ENCODE measurements at regions not wholly inside any gene's neighbourhood (a gene's known extent, or its start where the extent isn't known, plus 50 kb on each side); places are given as distances from the start of the nearest gene placed in this dataset.

DNA sequence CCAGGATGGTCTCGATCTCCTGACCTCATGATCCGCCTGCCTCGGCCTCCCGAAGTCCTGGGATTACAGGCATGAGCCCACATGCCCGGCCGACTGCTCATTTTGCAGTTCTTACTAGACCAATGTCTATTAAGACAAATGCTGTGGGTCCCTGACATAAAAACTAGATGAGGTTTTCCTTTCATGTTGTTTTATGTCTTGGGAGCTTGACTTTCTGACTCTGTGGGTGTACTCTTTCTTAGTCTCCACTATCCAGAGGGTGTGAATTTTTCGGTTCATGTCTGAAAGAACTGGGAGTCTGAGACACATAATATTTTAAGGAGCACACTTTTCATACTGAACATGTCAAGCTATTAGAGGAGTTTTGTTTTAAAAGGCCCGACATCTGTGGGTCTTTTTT, 744.9 kb upstream of the B3GALT2 start:
- H3K4me3 ChIP-seq (replicated peaks; ENCODE audit: insufficient read depth, low read length), result no peak overlapping the region
- no peaks in the 10 kb centered on the region for H3K27me3 ChIP-seq (ENCODE audit: insufficient read depth, poor library complexity, severe bottlenecking)
- no peak for DNase-seq (ENCODE audit: low read depth in 1 of 2, low spot score in 1 of 2)
- no peak for TF ChIP-seq POLR2AphosphoS5 (IDR thresholded peaks at IDR 0.05; ENCODE audit: low read depth)
- TF ChIP-seq, protein P1, sequence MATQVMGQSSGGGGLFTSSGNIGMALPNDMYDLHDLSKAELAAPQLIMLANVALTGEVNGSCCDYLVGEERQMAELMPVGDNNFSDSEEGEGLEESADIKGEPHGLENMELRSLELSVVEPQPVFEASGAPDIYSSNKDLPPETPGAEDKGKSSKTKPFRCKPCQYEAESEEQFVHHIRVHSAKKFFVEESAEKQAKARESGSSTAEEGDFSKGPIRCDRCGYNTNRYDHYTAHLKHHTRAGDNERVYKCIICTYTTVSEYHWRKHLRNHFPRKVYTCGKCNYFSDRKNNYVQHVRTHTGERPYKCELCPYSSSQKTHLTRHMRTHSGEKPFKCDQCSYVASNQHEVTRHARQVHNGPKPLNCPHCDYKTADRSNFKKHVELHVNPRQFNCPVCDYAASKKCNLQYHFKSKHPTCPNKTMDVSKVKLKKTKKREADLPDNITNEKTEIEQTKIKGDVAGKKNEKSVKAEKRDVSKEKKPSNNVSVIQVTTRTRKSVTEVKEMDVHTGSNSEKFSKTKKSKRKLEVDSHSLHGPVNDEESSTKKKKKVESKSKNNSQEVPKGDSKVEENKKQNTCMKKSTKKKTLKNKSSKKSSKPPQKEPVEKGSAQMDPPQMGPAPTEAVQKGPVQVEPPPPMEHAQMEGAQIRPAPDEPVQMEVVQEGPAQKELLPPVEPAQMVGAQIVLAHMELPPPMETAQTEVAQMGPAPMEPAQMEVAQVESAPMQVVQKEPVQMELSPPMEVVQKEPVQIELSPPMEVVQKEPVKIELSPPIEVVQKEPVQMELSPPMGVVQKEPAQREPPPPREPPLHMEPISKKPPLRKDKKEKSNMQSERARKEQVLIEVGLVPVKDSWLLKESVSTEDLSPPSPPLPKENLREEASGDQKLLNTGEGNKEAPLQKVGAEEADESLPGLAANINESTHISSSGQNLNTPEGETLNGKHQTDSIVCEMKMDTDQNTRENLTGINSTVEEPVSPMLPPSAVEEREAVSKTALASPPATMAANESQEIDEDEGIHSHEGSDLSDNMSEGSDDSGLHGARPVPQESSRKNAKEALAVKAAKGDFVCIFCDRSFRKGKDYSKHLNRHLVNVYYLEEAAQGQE (IDR thresholded peaks at IDR 0.05; ENCODE audit: insufficient replicate concordance, low read depth), result no peak
- TF ChIP-seq GABPA (IDR thresholded peaks at IDR 0.05; ENCODE audit: low read depth), result no peak
- TF ChIP-seq SPI1 (IDR thresholded peaks at IDR 0.05; ENCODE audit: borderline replicate concordance, low read depth), result no peak
- TF ChIP-seq CTCF (IDR thresholded peaks at IDR 0.05; ENCODE audit: insufficient read depth, low read length), result no peak
- H3K27ac ChIP-seq (replicated peaks), result no peak overlapping the region

- H3K27ac ChIP-seq (replicated peaks), result no peak overlapping the region
- no peak for DNase-seq (ENCODE audit: low read depth in 1 of 2, low spot score in 1 of 2)
- H3K4me3 ChIP-seq (replicated peaks; ENCODE audit: insufficient read depth, low read length), result no peak overlapping the region
- TF ChIP-seq CTCF (IDR thresholded peaks at IDR 0.05; ENCODE audit: insufficient read depth, low read length) (no peak), GABPA (IDR thresholded peaks at IDR 0.05; ENCODE audit: low read depth) (no peak), POLR2AphosphoS5 (IDR thresholded peaks at IDR 0.05; ENCODE audit: low read depth) (no peak), SPI1 (IDR thresholded peaks at IDR 0.05; ENCODE audit: borderline replicate concordance, low read depth) (no peak)
- TF ChIP-seq, protein P1 (IDR thresholded peaks at IDR 0.05; ENCODE audit: insufficient replicate concordance, low read depth), result no peak
- no peaks in the 10 kb centered on the region for H3K27me3 ChIP-seq (ENCODE audit: insufficient read depth, poor library complexity, severe bottlenecking)
Measured at GRCh38 chr1:193929374-193930033, 743.1 kb upstream of the B3GALT2 start.

DNA sequence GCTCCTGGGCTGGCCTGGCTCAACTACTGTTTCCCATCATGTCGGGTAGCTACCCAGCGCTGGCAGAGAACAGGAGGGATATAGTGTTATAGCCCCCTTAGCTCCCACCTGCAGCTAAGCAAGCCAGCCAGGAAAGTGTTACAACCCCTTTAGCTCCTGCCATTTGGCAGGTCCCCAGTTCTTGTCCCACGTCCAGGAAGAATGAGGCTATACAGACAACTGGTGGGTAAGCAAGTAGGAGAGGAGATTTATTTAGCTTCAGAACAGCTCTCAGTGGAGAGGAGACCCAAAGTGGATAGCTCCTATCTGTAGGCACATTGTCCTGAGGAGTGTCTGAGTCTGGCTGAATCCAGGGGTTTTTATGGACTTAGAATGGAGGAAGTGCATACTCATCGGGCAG, 741.1 kb upstream of the B3GALT2 start:
- Histone ChIP-seq H3K27ac (replicated peaks) (no peak overlapping the region), H3K4me3 (replicated peaks; ENCODE audit: insufficient read depth, low read length) (no peak overlapping the region)
- no peak for DNase-seq (ENCODE audit: low read depth in 1 of 2, low spot score in 1 of 2)

More for the DNA sequence above, 741.1 kb upstream of the B3GALT2 start:
- H3K27me3 ChIP-seq (ENCODE audit: insufficient read depth, poor library complexity, severe bottlenecking), result no peaks in the 10 kb centered on the region
- TF ChIP-seq, protein P1 (IDR thresholded peaks at IDR 0.05; ENCODE audit: insufficient replicate concordance, low read depth), result no peak
- no peak for TF ChIP-seq POLR2AphosphoS5 (IDR thresholded peaks at IDR 0.05; ENCODE audit: low read depth)
- TF ChIP-seq CTCF (IDR thresholded peaks at IDR 0.05; ENCODE audit: insufficient read depth, low read length), result no peak
- TF ChIP-seq GABPA (IDR thresholded peaks at IDR 0.05; ENCODE audit: low read depth), result no peak
- TF ChIP-seq SPI1 (IDR thresholded peaks at IDR 0.05; ENCODE audit: borderline replicate concordance, low read depth), result no peak

Data from HL-60 (cell line).